HG02973 (cell line): ENCODE measurements at regions not wholly inside any gene's neighbourhood (a gene's known extent, or its start where the extent isn't known, plus 50 kb on each side); places are given as distances from the start of the nearest gene placed in this dataset.
"Not testable (repeated sequence)": the region's sequence is repeated elsewhere in the genome, so short reads cannot be mapped to it uniquely, and the experiment has no call there.

ENCODE experiments used
- ATAC-seq: cut with Tn5 transposase; IDR thresholded peaks from one replicate; pipeline ENCODE4 v1.9.1; 2021; ENCODE audit warnings: moderate library complexity; ENCODE audit not compliant: unreplicated experiment

DNA sequence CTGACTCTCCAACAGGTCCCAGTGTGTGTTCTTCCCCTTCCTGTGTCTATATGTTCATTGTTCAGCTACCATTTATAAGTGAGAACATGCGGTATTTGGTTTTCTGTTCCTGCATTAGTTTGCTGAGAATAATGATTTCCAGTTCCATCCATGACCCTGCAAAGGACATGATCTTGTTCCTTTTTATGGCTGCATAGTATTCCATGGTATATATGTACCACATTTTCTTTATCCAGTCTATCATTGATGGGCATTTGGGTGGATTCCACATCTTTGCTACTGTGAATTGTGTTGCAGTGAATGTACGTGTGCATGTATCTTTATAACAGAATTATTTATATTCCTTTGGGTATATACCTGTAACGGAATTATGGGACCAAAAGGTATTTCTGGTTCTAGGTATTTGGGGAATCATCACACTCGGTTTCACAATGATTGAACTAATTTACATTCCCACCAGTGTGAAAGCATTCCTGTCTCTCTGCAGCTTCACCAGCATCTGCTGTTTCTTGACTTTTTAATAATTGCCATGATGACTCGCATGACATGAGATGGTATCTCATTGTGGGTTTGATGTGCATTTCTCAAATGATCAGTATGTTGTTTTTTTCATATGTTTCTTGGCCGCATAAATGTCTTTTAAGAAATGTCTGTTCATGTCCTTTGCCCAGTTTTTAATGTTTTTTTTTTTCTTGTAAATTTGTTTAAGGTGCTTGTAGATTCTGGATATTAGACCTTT, 60.2 kb downstream of the LSMEM1 start:
- no peak for ATAC-seq

DNA sequence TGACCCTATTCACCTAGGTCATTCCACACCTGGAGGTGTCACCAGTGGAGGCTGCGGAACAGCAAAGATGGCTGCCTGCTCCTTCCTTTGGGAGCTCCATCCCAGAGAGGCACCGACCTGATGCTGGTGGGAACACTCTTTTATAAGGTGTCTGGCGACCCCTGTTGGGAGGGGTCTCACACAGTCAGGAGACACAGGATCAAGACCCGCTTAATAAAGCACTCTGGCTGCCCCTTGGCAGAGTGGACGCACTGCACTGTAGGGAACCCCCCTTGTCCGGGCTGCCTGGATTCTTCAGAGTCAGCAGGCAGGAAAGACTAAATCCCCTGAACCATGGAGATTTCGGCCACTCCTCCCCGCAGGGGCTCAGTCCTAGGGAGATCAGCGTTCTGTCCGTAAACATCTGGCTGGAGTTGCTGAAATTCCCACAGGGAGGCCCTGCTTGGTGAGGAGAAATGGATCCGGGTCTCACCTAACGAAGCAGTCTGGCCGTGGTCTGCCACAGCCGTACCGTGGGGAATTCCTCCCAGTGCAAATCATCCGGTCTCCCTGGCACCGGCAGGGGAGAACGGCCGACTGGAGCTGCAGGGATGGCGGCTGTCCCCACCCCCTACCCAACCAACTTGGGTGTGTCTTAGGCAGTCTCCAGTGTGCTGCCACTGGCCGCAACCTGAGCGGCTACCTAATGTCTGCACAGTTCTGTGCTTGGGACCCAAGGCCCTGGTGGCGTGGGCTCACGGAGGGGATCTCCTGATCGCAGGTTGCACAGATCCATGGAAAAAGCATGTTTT, 66.1 kb downstream of the LSMEM1 start:
- ATAC-seq = no peak

DNA sequence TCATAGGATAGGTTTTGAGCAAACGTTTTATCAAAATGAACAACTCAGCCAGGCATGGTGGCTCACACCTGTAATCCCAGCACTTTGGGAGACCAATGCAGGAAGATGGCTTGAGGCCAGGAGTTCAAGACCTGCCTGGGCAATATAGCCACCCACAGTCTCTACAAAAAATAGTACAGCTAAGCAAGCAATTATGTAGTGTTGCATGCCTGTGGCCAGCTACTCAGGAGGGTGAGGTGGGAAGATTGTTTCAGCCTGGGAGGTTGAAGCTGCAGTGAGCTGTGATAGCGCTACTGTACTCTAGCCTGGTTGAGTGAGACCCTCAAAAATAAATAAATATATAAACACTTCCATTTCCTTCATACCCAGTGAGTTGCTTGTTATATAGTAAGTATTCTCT, 67.1 kb downstream of the LSMEM1 start:
- no peak for ATAC-seq

DNA sequence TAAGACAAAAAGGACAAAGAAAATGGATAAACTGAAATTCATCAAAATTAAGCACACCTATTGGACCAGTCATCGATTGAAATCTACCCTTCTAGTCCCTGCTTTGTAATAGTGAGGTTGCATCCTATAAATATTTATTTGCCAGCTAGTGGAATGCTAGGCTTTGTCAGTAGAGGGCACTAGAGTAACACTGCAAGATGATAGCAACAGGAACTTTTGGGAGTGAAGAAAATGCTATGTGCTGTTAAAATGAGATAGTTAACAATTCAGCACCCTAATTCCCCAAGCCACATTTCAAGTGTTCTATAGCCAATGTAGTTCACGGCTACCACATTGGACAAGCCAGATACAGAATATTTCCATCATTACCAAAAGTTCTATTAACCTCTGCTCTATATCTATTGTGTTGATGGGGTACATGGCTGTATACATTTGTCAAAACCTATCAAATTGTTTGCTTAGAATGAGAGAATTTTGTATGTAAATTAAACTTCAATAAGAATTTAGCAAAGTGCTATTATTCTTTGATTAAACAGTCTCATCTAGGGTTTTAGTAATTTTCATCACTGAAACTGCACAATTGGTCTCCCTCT, 69.8 kb downstream of the LSMEM1 start:
- peak; percentile 93 for ATAC-seq

GRCh38 chr7:112551521-112551920, 70.7 kb downstream of the LSMEM1 start:
- ATAC-seq = not testable (repeated sequence)

- no peak for ATAC-seq
These were observed 73.8 kb downstream of the LSMEM1 start for GRCh38 chr7:112554591-112554990.

GRCh38 chr7:112556633-112557032, 75.8 kb downstream of the LSMEM1 start:
- ATAC-seq = peak; percentile 99

GRCh38 chr7:112566442-112567324, 85.9 kb downstream of the LSMEM1 start:
- ATAC-seq = no peak

GRCh38 chr7:112567388-112567787, 86.6 kb downstream of the LSMEM1 start:
- ATAC-seq = no peak

DNA sequence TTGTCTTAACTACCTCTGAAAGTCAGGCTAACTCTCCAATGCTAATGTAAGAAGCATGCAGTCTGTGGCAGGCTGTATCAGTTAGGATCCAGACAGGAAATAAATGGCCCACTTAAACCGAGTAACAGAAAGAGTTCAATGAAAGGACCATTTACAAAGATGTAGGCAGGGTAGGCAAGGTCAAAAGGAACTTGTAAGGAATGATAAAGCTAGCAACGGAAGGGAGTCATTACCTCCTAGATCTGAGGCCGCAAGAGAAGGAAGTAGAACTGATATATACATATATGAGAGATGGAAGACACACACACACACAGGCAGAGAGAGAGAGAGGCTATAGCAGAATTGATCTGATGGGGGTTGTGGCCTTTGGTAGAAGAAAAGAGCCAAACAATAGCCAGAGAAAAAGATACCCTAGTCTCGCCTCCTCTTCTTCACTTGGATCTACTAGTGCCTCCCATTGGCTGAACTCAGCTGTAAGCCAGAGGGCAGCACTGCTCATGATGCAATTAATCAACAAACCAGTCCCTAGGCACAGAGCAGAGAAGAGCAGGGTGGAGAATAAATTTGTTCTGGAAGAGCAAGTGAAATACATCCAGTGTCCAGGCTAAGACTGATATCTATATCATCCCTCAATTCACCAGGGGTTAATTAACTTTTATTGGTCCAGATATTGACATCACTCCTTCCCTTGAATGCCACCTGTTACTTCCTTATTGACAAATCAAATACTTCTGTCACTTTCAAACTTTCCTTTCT, 91.2 kb downstream of the LSMEM1 start:
- no peak for ATAC-seq

- no peak for ATAC-seq
These were observed 92.0 kb downstream of the LSMEM1 start for GRCh38 chr7:112572669-112573301.

- no peak for ATAC-seq
These were observed 92.7 kb downstream of the LSMEM1 start for GRCh38 chr7:112573302-112574039.

DNA sequence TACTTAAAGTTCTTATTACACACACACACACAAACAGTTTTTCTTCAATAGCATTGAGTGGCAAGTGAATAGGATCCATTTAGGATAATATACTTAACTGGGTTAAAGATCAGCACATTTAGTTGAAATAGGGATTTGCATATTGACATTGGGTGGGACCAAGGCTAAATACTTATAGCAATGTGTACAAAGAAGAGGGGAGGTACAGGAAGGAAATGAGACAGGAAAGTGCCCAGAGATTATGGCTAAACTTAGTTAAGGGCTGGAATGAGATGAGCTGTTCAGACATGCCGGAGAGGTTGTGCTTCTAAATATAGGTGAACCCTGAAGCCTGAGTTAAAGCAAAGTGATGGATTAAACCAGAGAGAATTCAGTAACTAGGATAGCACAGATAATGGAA, 95.1 kb downstream of the LSMEM1 start:
- no peak for ATAC-seq

DNA sequence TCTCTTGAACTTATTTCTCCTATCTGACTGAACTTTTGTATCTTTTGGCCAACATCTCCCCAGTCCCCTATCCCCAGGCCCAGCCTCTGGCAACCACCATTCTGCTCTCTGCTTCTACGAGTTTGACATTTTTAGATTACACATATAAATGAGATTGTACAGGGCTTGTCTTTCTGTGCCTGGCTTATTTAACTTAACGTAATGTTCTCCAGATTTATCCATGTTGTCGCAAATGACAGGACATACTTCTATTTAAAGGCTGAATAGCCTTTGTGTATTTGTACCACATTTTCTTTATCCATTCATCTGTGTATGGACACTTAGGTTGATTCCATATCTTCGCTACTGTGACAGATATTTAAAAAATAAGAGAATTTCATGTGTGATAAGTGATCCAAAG, 98.6 kb downstream of the LSMEM1 start:
- no peak for ATAC-seq

DNA sequence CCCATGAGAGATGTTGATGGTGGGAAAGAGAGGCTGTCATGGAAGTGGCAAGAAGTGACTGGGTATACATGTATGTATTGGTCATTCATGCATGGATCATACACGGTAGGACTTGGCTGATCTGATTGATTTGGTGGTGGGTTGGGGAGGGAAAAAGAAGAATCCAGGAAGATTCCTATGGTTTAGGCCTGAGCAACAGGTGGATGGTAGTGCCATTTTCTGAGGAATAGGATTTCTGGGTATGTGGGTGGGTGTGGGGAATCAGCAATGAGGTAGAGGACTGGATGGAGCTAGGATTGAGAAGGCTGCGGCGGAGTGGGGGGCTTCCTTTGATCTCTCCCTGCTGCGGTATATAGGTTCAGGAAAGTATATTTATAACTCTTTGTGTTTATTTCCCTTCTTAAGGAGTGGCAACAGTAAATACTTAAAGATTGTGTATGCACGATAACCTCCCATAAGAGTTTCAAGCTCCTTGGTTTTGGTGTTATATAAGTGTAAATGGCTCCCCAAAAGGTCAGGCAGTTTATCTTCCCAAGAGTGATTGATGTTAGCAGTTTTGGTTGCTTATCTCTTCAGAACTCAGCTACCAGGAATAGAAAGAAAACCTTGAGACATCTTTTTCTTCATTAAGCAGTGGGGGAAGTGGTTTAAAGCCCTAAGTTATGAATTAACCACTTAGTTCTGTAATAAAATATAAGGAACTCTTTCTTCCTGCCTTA, 100.1 kb downstream of the LSMEM1 start:
- no peak for ATAC-seq

- ATAC-seq = no peak
These were observed 100.7 kb downstream of the LSMEM1 start for GRCh38 chr7:112581529-112581928.

- no peak for ATAC-seq
These were observed 103.5 kb downstream of the LSMEM1 start for GRCh38 chr7:112584290-112584689.

DNA sequence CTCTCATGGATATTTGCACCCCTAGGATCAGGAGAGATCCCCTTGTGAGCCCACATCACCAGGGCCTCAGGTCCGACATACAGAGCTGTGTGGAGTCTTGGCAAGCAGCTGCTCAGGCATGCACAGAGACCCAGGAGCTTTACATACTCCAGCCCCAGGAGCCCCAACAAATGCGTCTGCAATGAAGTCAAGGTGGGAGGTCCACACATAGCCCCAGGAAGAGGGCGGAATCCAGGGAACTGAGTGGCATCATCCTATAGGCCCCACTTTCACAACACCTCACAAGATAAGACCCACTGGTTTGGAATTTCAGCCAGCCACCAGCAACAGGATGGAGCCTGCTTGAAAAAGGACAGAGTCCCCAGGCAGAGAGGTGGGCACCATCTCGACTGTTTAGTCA, 106.7 kb downstream of the LSMEM1 start:
- ATAC-seq = no peak
